Neuronal stem cell (in vitro differentiated cells): ENCODE measurements at regions not wholly inside any gene's neighbourhood (a gene's known extent, or its start where the extent isn't known, plus 50 kb on each side); places are given as distances from the start of the nearest gene placed in this dataset.
A peak's percentile ranks its signal among the peaks of the same experiment; 100 is the strongest.

Source experiments
- DNase-seq: peaks from one replicate; pipeline ENCODE4 v3.0.0-alpha.2; 2013; ENCODE audit warnings: low spot score
- H2AFZ ChIP-seq: one replicate; pipeline ENCODE4 v1.6.1; 2013; ENCODE audit warnings: mild to moderate bottlenecking, low read length, inconsistent platforms
- H2AK5ac ChIP-seq: 2 replicates; pipeline ENCODE4 v1.6.1; 2013; ENCODE audit warnings: low read depth, mild to moderate bottlenecking, inconsistent platforms, low read length, moderate library complexity, mixed read lengths
- H2BK120ac ChIP-seq: 2 replicates; pipeline ENCODE4 v1.6.1; 2013; ENCODE audit warnings: low read depth, mild to moderate bottlenecking, inconsistent platforms, low read length, moderate library complexity, mixed read lengths
- H2BK12ac ChIP-seq: one replicate; pipeline ENCODE4 v1.6.1; 2013; ENCODE audit warnings: low read length, inconsistent platforms
- H2BK15ac ChIP-seq: 2 replicates; pipeline ENCODE4 v1.6.1; 2013; ENCODE audit warnings: mild to moderate bottlenecking, low read length, inconsistent platforms, mixed read lengths
- H2BK5ac ChIP-seq: one replicate; pipeline ENCODE4 v1.6.1; 2013; ENCODE audit warnings: inconsistent platforms, mild to moderate bottlenecking, low read length, moderate library complexity
- H3K14ac ChIP-seq: one replicate; pipeline ENCODE4 v1.6.1; 2013; ENCODE audit warnings: low read length, inconsistent platforms
- H3K18ac ChIP-seq: 2 replicates; pipeline ENCODE4 v1.6.1; 2013; ENCODE audit warnings: low read length, inconsistent platforms
- H3K23ac ChIP-seq: 2 replicates; pipeline ENCODE4 v1.6.1; 2013; ENCODE audit warnings: low read depth, mild to moderate bottlenecking, mixed read lengths, low read length, inconsistent platforms; ENCODE audit not compliant: poor library complexity
- H3K27ac ChIP-seq: replicated peaks from 3 replicates; pipeline ENCODE4 v1.5.1; 2013; ENCODE audit warnings: low read length, inconsistent platforms
- H3K27me3 ChIP-seq, 3 experiments: 2 replicates each; pipeline ENCODE4 v1.6.1; 2013; ENCODE audit warnings: low read length in 3 of 3, mild to moderate bottlenecking in 2 of 3, inconsistent platforms in 1 of 3, low read depth in 1 of 3, mixed read lengths in 1 of 3, moderate library complexity in 1 of 3; ENCODE audit not compliant: control insufficient read depth in 3 of 3, insufficient read depth in 3 of 3
- H3K36me3 ChIP-seq, 2 donors: replicated peaks in 1 of 2; 2 replicates each; pipeline ENCODE4 v1.6.1; 2013; ENCODE audit warnings: low read length in 2 of 2; ENCODE audit not compliant: control insufficient read depth in 2 of 2, insufficient read depth in 2 of 2
- H3K4ac ChIP-seq: 2 replicates; pipeline ENCODE4 v1.6.1; 2013; ENCODE audit warnings: inconsistent platforms, mild to moderate bottlenecking, low read length, moderate library complexity
- H3K4me1 ChIP-seq, 2 donors: 1 replicate in 1 of 2; 2 replicates in 1 of 2; pipeline ENCODE4 v1.6.1; 2013; ENCODE audit warnings: low read length in 2 of 2, low read depth in 1 of 2; ENCODE audit not compliant: control insufficient read depth in 2 of 2, insufficient read depth in 1 of 2
- H3K4me2 ChIP-seq: one replicate; pipeline ENCODE4 v1.6.1; 2013; ENCODE audit warnings: mild to moderate bottlenecking, low read length, inconsistent platforms; ENCODE audit not compliant: insufficient read depth, poor library complexity, severe bottlenecking
- H3K4me3 ChIP-seq, 2 donors: 2 replicates each; pipeline ENCODE4 v1.5.1; 2013; ENCODE audit warnings: low read length in 2 of 2, mild to moderate bottlenecking in 2 of 2, inconsistent platforms in 1 of 2, moderate library complexity in 1 of 2
- H3K79me1 ChIP-seq: one replicate; pipeline ENCODE4 v1.6.1; 2013; ENCODE audit warnings: low read depth, mild to moderate bottlenecking, inconsistent platforms, low read length, moderate library complexity
- H3K9ac ChIP-seq: one replicate; pipeline ENCODE4 v1.6.1; 2013; ENCODE audit warnings: mild to moderate bottlenecking, low read depth, low read length, inconsistent platforms; ENCODE audit not compliant: poor library complexity
- H3K9me3 ChIP-seq, 2 donors: replicated peaks in 1 of 2; 2 replicates each; pipeline versions ENCODE3 to v1.6.1; 2013; ENCODE audit warnings: low read length in 2 of 2, mild to moderate bottlenecking in 2 of 2, inconsistent platforms in 1 of 2, low read depth in 1 of 2, mixed read lengths in 1 of 2, moderate library complexity in 1 of 2; ENCODE audit not compliant: control insufficient read depth in 2 of 2, insufficient read depth in 1 of 2
- H4K8ac ChIP-seq: one replicate; pipeline ENCODE4 v1.6.1; 2013; ENCODE audit warnings: low read depth, mild to moderate bottlenecking, inconsistent platforms, low read length, moderate library complexity
- H4K91ac ChIP-seq: one replicate; pipeline ENCODE4 v1.6.1; 2013; ENCODE audit warnings: low read length, low read depth, mild to moderate bottlenecking, inconsistent platforms; ENCODE audit not compliant: poor library complexity
- WGBS, 2 donors: extraction: QIAGEN DNeasy Blood & Tissue Kit; methylation state at CpG; one replicate each; pipeline ENCODE4 v1.1.7; 2013; ENCODE audit warnings: missing lambda C conversion rate in 2 of 2, mixed read lengths in 1 of 2; ENCODE audit not compliant: insufficient read length in 2 of 2, insufficient replicate concordance in 1 of 2; ENCODE audit errors: extremely low coverage in 2 of 2; 5-methylcytosine and 5-hydroxymethylcytosine counted together

DNA sequence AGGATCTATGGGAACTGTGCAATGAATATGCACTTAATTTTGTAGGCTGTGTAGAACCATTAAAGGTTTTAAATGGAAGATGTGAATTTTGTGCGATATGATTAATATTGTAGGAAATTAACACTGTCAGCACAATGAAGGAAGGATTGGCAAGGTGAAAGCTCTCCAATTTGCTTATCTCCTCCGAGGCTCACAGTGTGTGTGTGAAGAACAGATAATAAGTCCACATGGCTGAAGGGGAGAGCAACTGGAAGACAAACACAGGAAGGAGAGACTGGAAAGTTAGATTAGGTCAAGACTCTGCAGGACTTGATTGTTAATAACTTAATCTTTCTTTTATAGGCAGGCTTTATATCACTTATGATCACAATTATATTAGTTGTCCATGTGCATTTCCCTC is 269.7 kb upstream of the VRK2 start:
- DNase-seq, result no peak

DNA sequence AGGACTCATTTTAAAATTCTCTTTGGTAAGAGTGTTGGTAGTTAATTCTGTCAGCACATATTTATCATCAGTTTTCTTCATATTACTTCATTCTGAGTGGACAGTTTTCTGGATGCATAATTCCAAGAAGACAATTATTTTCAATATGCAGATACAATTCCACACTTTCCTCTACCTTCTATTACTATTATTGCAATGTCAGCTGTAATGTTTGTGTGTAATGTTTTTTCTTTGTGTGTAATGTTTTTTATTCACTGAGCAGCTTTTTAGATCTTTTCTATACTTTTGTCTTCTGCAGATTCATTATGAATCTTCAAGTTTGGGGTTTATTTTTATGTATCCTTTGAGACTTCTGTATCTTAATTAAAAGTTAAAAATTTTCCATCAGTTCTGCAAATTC is 264.0 kb upstream of the VRK2 start:
- no peak overlapping the region for H4K8ac ChIP-seq
- no peak overlapping the region for H2AK5ac ChIP-seq
- H3K4me2 ChIP-seq, result no peak overlapping the region
- no peaks in the 10 kb centered on the region for H3K27me3 ChIP-seq
- no peaks in the 10 kb centered on the region for H3K36me3 ChIP-seq
- H3K9ac ChIP-seq, result no peak overlapping the region
- H3K4me3 ChIP-seq, result no peak overlapping the region
- no peak overlapping the region for H4K91ac ChIP-seq
- H2AFZ ChIP-seq, result no peak overlapping the region
- H3K18ac ChIP-seq, result no peak overlapping the region
- H3K4me1 ChIP-seq, result no peaks in the 10 kb centered on the region
- H3K4ac ChIP-seq, result no peak overlapping the region
- no peak overlapping the region for H2BK5ac ChIP-seq
- no peaks in the 10 kb centered on the region for H3K79me1 ChIP-seq
- H2BK120ac ChIP-seq, result no peak overlapping the region
- H2BK15ac ChIP-seq, result no peak overlapping the region
- H3K23ac ChIP-seq, result no peak overlapping the region
- H2BK12ac ChIP-seq, result no peak overlapping the region
- DNase-seq, result no peak
- H3K14ac ChIP-seq, result no peak overlapping the region
- no peaks in the 10 kb centered on the region for H3K9me3 ChIP-seq
- no peak overlapping the region for H3K27ac ChIP-seq

More for the DNA sequence above, 269.7 kb upstream of the VRK2 start:
- Histone ChIP-seq H2AFZ (no peak overlapping the region), H3K27ac (no peak overlapping the region), H2BK5ac (no peak overlapping the region), H2BK15ac (no peak overlapping the region), H3K4me2 (no peak overlapping the region), H3K27me3 (no peaks in the 10 kb centered on the region), H3K4me1 (no peaks in the 10 kb centered on the region), H3K18ac (no peak overlapping the region), H3K79me1 (no peaks in the 10 kb centered on the region), H3K4ac (no peak overlapping the region), H2BK120ac (no peak overlapping the region), H3K9me3 (no peaks in the 10 kb centered on the region), H3K23ac (no peak overlapping the region), H3K14ac (no peak overlapping the region), H3K9ac (no peak overlapping the region), H2BK12ac (no peak overlapping the region), H4K91ac (no peak overlapping the region), H3K36me3 (no peaks in the 10 kb centered on the region), H2AK5ac (no peak overlapping the region), H4K8ac (no peak overlapping the region), H3K4me3 (no peak overlapping the region)
- WGBS, 2 donors, result 100% methylated on average over 1 of the region's 2 CpGs

DNA sequence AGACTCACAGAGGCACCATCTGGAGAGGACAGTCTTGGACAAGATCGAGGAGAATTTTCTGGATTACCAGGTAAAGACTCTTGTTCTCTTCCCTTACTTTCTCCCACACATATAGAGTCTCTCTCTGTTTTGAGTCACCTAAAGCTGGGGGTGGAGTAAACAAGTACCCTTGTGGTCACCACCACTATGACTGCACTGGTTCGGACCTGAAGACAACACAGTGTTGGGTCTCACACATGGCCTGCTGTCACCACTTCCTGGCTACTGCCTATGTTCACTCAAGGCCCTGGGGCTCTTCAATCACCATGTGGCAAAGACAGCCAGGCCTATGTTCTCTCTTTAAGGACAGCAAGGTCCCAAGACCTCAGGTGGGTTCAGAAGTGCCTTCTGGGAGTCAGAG is 253.3 kb upstream of the VRK2 start:
- no peak overlapping the region for H3K27ac ChIP-seq

DNA sequence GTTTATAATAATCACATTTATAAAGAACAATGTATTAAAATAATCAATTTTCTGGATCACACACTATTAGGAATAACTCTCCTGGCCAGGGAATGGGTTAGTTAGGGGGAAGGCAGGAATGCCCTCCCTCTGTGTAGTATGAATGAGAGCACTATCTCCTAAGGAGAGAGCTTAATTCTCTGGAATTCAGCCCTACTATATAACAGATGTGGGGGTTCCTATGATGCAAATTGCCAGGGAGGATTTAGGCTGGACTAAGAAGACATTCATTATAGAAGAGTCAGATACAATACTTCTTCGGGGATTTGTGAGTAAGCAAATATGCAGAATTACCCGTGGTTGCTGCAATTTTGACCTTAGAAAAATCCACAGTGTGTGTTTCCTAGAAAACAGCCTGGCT is 250.1 kb upstream of the VRK2 start:
- Histone ChIP-seq H2BK15ac (no peak overlapping the region), H2AK5ac (no peak overlapping the region), H3K9me3 (peaks cover 9 to 11% of the 10 kb centered on the region in 2 donors), H3K9ac (no peak overlapping the region), H3K14ac (no peak overlapping the region), H3K4me2 (peak overlapping the region; percentile 37), H3K18ac (no peak overlapping the region), H2BK5ac (no peak overlapping the region), H4K91ac (no peak overlapping the region), H4K8ac (no peak overlapping the region), H3K79me1 (no peaks in the 10 kb centered on the region), H2BK120ac (no peak overlapping the region), H3K4ac (no peak overlapping the region), H3K23ac (no peak overlapping the region), H3K4me1 (peaks cover 0 to 4% of the 10 kb centered on the region in 2 donors), H2AFZ (peak overlapping the region; percentile 63), H3K27ac (peak overlapping the region; percentile 72), H3K4me3 (no peak overlapping the region), H3K36me3 (peaks cover 0 to 2% of the 10 kb centered on the region in 2 donors), H3K27me3 (no peaks in the 10 kb centered on the region), H2BK12ac (no peak overlapping the region)
- peak; percentile 46 for DNase-seq
- no CpG with 5 or more reads among the region's 2 CpGs for WGBS, 2 donors

More for the DNA sequence above, 253.3 kb upstream of the VRK2 start:
- H2BK5ac ChIP-seq, result no peak overlapping the region
- H3K4me2 ChIP-seq, result no peak overlapping the region
- no peak overlapping the region for H4K91ac ChIP-seq
- no peak for DNase-seq
- no peak overlapping the region for H2AFZ ChIP-seq
- peaks cover 0 to 4% of the 10 kb centered on the region in 2 donors for H3K4me1 ChIP-seq
- no peak overlapping the region for H2BK12ac ChIP-seq
- no peaks in the 10 kb centered on the region for H3K36me3 ChIP-seq
- H4K8ac ChIP-seq, result no peak overlapping the region
- no peak overlapping the region for H3K4me3 ChIP-seq
- H3K9me3 ChIP-seq, result peaks cover 1 to 6% of the 10 kb centered on the region in 2 donors
- no CpG with 5 or more reads among the region's 2 CpGs for WGBS, 2 donors
- no peak overlapping the region for H3K14ac ChIP-seq
- H2BK120ac ChIP-seq, result no peak overlapping the region
- no peak overlapping the region for H2BK15ac ChIP-seq
- no peak overlapping the region for H3K9ac ChIP-seq
- H3K27me3 ChIP-seq, result no peaks in the 10 kb centered on the region
- H2AK5ac ChIP-seq, result no peak overlapping the region
- H3K23ac ChIP-seq, result no peak overlapping the region
- H3K4ac ChIP-seq, result no peak overlapping the region
- H3K79me1 ChIP-seq, result no peaks in the 10 kb centered on the region
- no peak overlapping the region for H3K18ac ChIP-seq
